Panc1 (cell line): ENCODE measurements at regions not wholly inside any gene's neighbourhood (a gene's known extent, or its start where the extent isn't known, plus 50 kb on each side); places are given as distances from the start of the nearest gene placed in this dataset.

Experiments used
- ATAC-seq: fragments of 200-7000 bp; cut with Tn5 transposase; 2 replicates; pipeline ENCODE4 v1.9.1; 2020; ENCODE audit warnings: mild to moderate bottlenecking, moderate library complexity
- BruUV-seq: library from RNA; stranded (reverse); fragments of 400-500 nt; replicated peaks from 2 replicates; lab custom pipeline; 2021; lab: Mats Ljungman, UMichigan
- CTCF ChIA-PET: fragments of 300-600 bp; sonication (Branson Sonifier 250); formaldehyde crosslinking; loops from one replicate; lab custom pipeline; 2022; ENCODE audit warnings: antibody characterized with exemption; lab: Charles Lee
- POLR2A ChIA-PET: fragments of 300-600 bp; sonication (Branson Sonifier 250); formaldehyde crosslinking; loops from one replicate; lab custom pipeline; 2022; ENCODE audit warnings: antibody characterized with exemption; lab: Charles Lee
- DNase-seq: peaks from one replicate; pipeline ENCODE4 v3.0.0-alpha.2; 2010; ENCODE audit warnings: low read depth, low spot score
- H3K27ac ChIP-seq: 2 replicates; pipeline ENCODE4 v1.5.1; 2011; ENCODE audit warnings: mild to moderate bottlenecking, low read length, inconsistent platforms
- H3K27me3 ChIP-seq: fragments of 200-500 bp; sonication (Bioruptor generic); 2 replicates; pipeline ENCODE4 v1.6.0; 2014; ENCODE audit warnings: low read length, inconsistent platforms; ENCODE audit not compliant: control insufficient read depth, insufficient read depth
- H3K36me3 ChIP-seq: fragments of 200-500 bp; sonication (Bioruptor generic); 2 replicates; pipeline ENCODE4 v1.5.1; 2014; ENCODE audit warnings: inconsistent platforms, mild to moderate bottlenecking, low read length, moderate library complexity; ENCODE audit not compliant: control insufficient read depth, insufficient read depth
- H3K4me1 ChIP-seq: 2 replicates; pipeline ENCODE4 v1.5.1; 2011; ENCODE audit warnings: inconsistent platforms, mild to moderate bottlenecking, low read length, moderate library complexity; ENCODE audit not compliant: control insufficient read depth, insufficient read depth
- H3K4me3 ChIP-seq, 2 experiments: 2 replicates each; pipeline ENCODE4 v1.5.1; 2011 to 2012; ENCODE audit warnings: low read depth in 2 of 2, low read length in 2 of 2, mild to moderate bottlenecking in 2 of 2, inconsistent platforms in 1 of 2, moderate library complexity in 1 of 2
- H3K9me3 ChIP-seq: fragments of 200-500 bp; sonication (Bioruptor generic); 2 replicates; pipeline ENCODE4 v1.5.1; 2014; ENCODE audit warnings: low read depth, mild to moderate bottlenecking, inconsistent platforms, low read length, moderate library complexity; ENCODE audit not compliant: control insufficient read depth, insufficient read depth
- CTCF ChIP-seq: fragments of 450-650 bp; IDR thresholded peaks from 2 replicates; pipeline ENCODE4 v1.5.1; 2017; ENCODE audit warnings: mild to moderate bottlenecking
- POLR2AphosphoS5 ChIP-seq: IDR thresholded peaks from 2 replicates; pipeline ENCODE4 v1.6.1; 2012; ENCODE audit warnings: mild to moderate bottlenecking, low read depth, low read length, moderate library complexity
- REST ChIP-seq, 2 experiments: IDR thresholded peaks; 2 replicates each; pipeline ENCODE4 v1.6.1; 2011 to 2012; ENCODE audit warnings: low read depth in 2 of 2, control low read depth in 1 of 2, low read length in 1 of 2, mild to moderate bottlenecking in 1 of 2, moderate library complexity in 1 of 2; ENCODE audit not compliant: insufficient read depth in 1 of 2
- SIN3A ChIP-seq: IDR thresholded peaks from 2 replicates; pipeline ENCODE4 v1.6.1; 2012; ENCODE audit warnings: low read depth, mild to moderate bottlenecking, low read length, moderate library complexity, borderline replicate concordance; ENCODE audit not compliant: insufficient read depth
- TCF7L2 ChIP-seq: IDR thresholded peaks from 2 replicates; pipeline ENCODE4 v1.6.1; 2011; ENCODE audit warnings: mild to moderate bottlenecking, low read depth, low read length, inconsistent platforms
- in situ Hi-C: cut with HindIII; loops from 2 replicates; pipeline ENCODE4 v1.10.0; 2016; ENCODE audit warnings: low sequenced_read_pairs, low pct_unique_long_range_greater_than_20kb
- intact Hi-C: fragments of 100-400 bp; cut with micrococcal nuclease; formaldehyde crosslinking; loops from one replicate; pipeline ENCODE4 v1.10.0; 2022; ENCODE audit not compliant: unreplicated experiment

GRCh38 chr3:99508191-99508590 is 130.2 kb upstream of the COL8A1 start:
- DNase-seq (no peak), ATAC-seq (no peak)
- H3K27me3 ChIP-seq: no peaks in the 10 kb centered on the region
- intact Hi-C loops (no loop called here), in situ Hi-C loops (no loop called here)
- no peaks in the 10 kb centered on the region for H3K36me3 ChIP-seq
- TF ChIP-seq REST (IDR thresholded peaks at IDR 0.05; ENCODE audit: insufficient read depth in 1 of 2, low read depth in 2 of 2, low read length in 1 of 2): no peak
- no peak overlapping the region for H3K27ac ChIP-seq
- H3K4me1 ChIP-seq: no peaks in the 10 kb centered on the region
- no TSS peak for BruUV-seq
- H3K9me3 ChIP-seq: no peaks in the 10 kb centered on the region
- POLR2A ChIA-PET: no interaction called here
- CTCF ChIA-PET: no interaction called here
- no peak overlapping the region for H3K4me3 ChIP-seq

- no peak for TF ChIP-seq SIN3A
- no peak for TF ChIP-seq TCF7L2
- TF ChIP-seq CTCF: no peak
- no peak for TF ChIP-seq POLR2AphosphoS5
- no peak for TF ChIP-seq REST (IDR thresholded peaks at IDR 0.05; ENCODE audit: insufficient read depth in 1 of 2, low read depth in 2 of 2, low read length in 1 of 2)
- in situ Hi-C loops: no loop called here
Measured at GRCh38 chr3:99505646-99506269, 132.6 kb upstream of the COL8A1 start.

More at GRCh38 chr3:99505646-99506269, 132.6 kb upstream of the COL8A1 start:
- ChIA-PET CTCF (no interaction called here), POLR2A (no interaction called here)
- intact Hi-C loops: no loop called here
- no peaks in the 10 kb centered on the region for H3K27me3 ChIP-seq
- no peak for ATAC-seq
- H3K4me3 ChIP-seq: no peak overlapping the region
- no peak overlapping the region for H3K27ac ChIP-seq
- BruUV-seq: no TSS peak
- no peaks in the 10 kb centered on the region for H3K9me3 ChIP-seq
- no peaks in the 10 kb centered on the region for H3K36me3 ChIP-seq
- no peak for DNase-seq
- no peaks in the 10 kb centered on the region for H3K4me1 ChIP-seq
